H1 (cell line): ENCODE measurements at regions not wholly inside any gene's neighbourhood (a gene's known extent, or its start where the extent isn't known, plus 50 kb on each side); places are given as distances from the start of the nearest gene placed in this dataset.

Source experiments
- ASH2L ChIP-seq: fragments of 200-600, 300-600 bp; sonication (generic); IDR thresholded peaks from one replicate; pipeline ENCODE4 v1.7.1; 2017; ENCODE audit warnings: low read length
- BACH1 ChIP-seq: IDR thresholded peaks from 2 replicates; pipeline ENCODE4 v1.6.1; 2012; ENCODE audit warnings: low read length, improper control_type of control experiment
- BCL11A ChIP-seq, 2 experiments: IDR thresholded peaks; one replicate each; pipeline ENCODE4 v1.6.1; 2011; ENCODE audit warnings: low read depth in 2 of 2, low read length in 2 of 2, mild to moderate bottlenecking in 2 of 2
- CHD7 ChIP-seq: fragments of 300-600 bp; sonication (generic); IDR thresholded peaks from 2 replicates; pipeline ENCODE4 v1.7.1; 2012; ENCODE audit warnings: low read length, moderate library complexity, mild to moderate bottlenecking, inconsistent platforms; ENCODE audit not compliant: insufficient replicate concordance
- KDM1A ChIP-seq: fragments of 200-600, 300-600 bp; sonication (generic); IDR thresholded peaks from 2 replicates; pipeline ENCODE4 v1.7.1; 2016; ENCODE audit warnings: mild to moderate bottlenecking, low read length, borderline replicate concordance
- ZNF274 ChIP-seq: IDR thresholded peaks from 2 replicates; pipeline ENCODE4 v1.7.0; 2012; ENCODE audit warnings: low read length, borderline replicate concordance; ENCODE audit errors: extremely low read depth

GRCh38 chr7:429828-430180, 89.8 kb downstream of the PDGFA start (continued):
- TF ChIP-seq CHD7 (no peak), ASH2L (no peak), KDM1A (no peak), BCL11A (IDR thresholded peaks at IDR 0.05; ENCODE audit: low read depth in 2 of 2, low read length in 2 of 2) (no peak), BACH1 (no peak), ZNF274 (no peak)
- TF ChIP-seq, all 59 proteins: peak for 0
